Upper lobe of right lung (tissue), 1 donor: ENCODE measurements at regions not wholly inside any gene's neighbourhood (a gene's known extent, or its start where the extent isn't known, plus 50 kb on each side); places are given as distances from the start of the nearest gene placed in this dataset.

Experiments
- ATAC-seq: fragments of 200-7000 bp; cut with Tn5 transposase; one replicate; pipeline ENCODE4 v1.9.1; 2020; ENCODE audit warnings: mild to moderate bottlenecking, moderate library complexity
- DNase-seq: peaks from one replicate; pipeline ENCODE4 v3.0.0-alpha.2; 2020
- H3K27ac ChIP-seq: fragments of 200-600 bp; one replicate; pipeline ENCODE4 v1.8.0; 2022
- H3K27me3 ChIP-seq: fragments of 200-600 bp; one replicate; pipeline ENCODE4 v1.8.0; 2022; ENCODE audit warnings: mild to moderate bottlenecking
- H3K36me3 ChIP-seq: fragments of 200-600 bp; one replicate; pipeline ENCODE4 v1.8.0; 2022
- H3K4me1 ChIP-seq: fragments of 200-600 bp; one replicate; pipeline ENCODE4 v1.8.0; 2022
- H3K4me3 ChIP-seq: fragments of 200-600 bp; one replicate; pipeline ENCODE4 v1.8.0; 2022; ENCODE audit warnings: mild to moderate bottlenecking
- H3K9me3 ChIP-seq: fragments of 200-600 bp; one replicate; pipeline ENCODE4 v1.8.0; 2022
- CTCF ChIP-seq: fragments of 200-600 bp; IDR thresholded peaks from one replicate; pipeline ENCODE4 v1.8.0; 2022; ENCODE audit warnings: antibody characterized with exemption
- intact Hi-C: fragments of 100-400 bp; cut with DNase I; formaldehyde crosslinking; loops from one replicate; pipeline ENCODE4 v1.11.0; 2022
- donor health status: DM: no; HTN: yes; CAD: no; lungs with severe emphysema.

- H3K36me3 ChIP-seq: no peaks in the 10 kb centered on the region
- intact Hi-C loops: no loop called here
Observed at GRCh38 chr18:47331026-47331425, 79.6 kb upstream of the SKOR2 start.

GRCh38 chr18:47323158-47323557, 71.7 kb upstream of the SKOR2 start:
- TF ChIP-seq CTCF: no peak
- ATAC-seq (no peak), DNase-seq (no peak)
- no peaks in the 10 kb centered on the region for H3K36me3 ChIP-seq
- no peaks in the 10 kb centered on the region for H3K27me3 ChIP-seq
- H3K9me3 ChIP-seq: no peaks in the 10 kb centered on the region
- H3K27ac ChIP-seq: no peak overlapping the region
- H3K4me1 ChIP-seq: no peaks in the 10 kb centered on the region
- intact Hi-C loops: no loop called here
- H3K4me3 ChIP-seq: no peak overlapping the region

More at GRCh38 chr18:47331026-47331425, 79.6 kb upstream of the SKOR2 start:
- Histone ChIP-seq H3K27ac (no peak overlapping the region), H3K27me3 (no peaks in the 10 kb centered on the region), H3K9me3 (no peaks in the 10 kb centered on the region), H3K4me1 (no peaks in the 10 kb centered on the region), H3K4me3 (no peak overlapping the region)
- DNase-seq (no peak), ATAC-seq (no peak)
- TF ChIP-seq CTCF: no peak

- ATAC-seq (no peak), DNase-seq (no peak)
- Histone ChIP-seq H3K4me3 (no peak overlapping the region), H3K4me1 (no peaks in the 10 kb centered on the region), H3K36me3 (no peaks in the 10 kb centered on the region), H3K27ac (no peak overlapping the region), H3K9me3 (no peaks in the 10 kb centered on the region), H3K27me3 (no peaks in the 10 kb centered on the region)
- intact Hi-C loops: no loop called here
- TF ChIP-seq CTCF: no peak
Observed at GRCh38 chr18:47321815-47322214, 70.4 kb upstream of the SKOR2 start.

GRCh38 chr18:47317824-47318508, 66.5 kb upstream of the SKOR2 start:
- Histone ChIP-seq H3K4me1 (no peaks in the 10 kb centered on the region), H3K36me3 (no peaks in the 10 kb centered on the region), H3K27ac (no peak overlapping the region), H3K4me3 (no peak overlapping the region), H3K9me3 (no peaks in the 10 kb centered on the region), H3K27me3 (no peaks in the 10 kb centered on the region)
- ATAC-seq (peak; percentile 51), DNase-seq (no peak)
- intact Hi-C loops: no loop called here
- TF ChIP-seq CTCF: no peak

GRCh38 chr18:47316924-47317323, 65.5 kb upstream of the SKOR2 start:
- no peak overlapping the region for H3K4me3 ChIP-seq
- no peaks in the 10 kb centered on the region for H3K4me1 ChIP-seq
- no peaks in the 10 kb centered on the region for H3K36me3 ChIP-seq
- no peak for TF ChIP-seq CTCF
- no peaks in the 10 kb centered on the region for H3K9me3 ChIP-seq
- H3K27ac ChIP-seq: no peak overlapping the region
- ATAC-seq (no peak), DNase-seq (no peak)
- intact Hi-C loops: no loop called here
- no peaks in the 10 kb centered on the region for H3K27me3 ChIP-seq

- DNase-seq (no peak), ATAC-seq (no peak)
Observed at GRCh38 chr18:47313901-47314300, 62.4 kb upstream of the SKOR2 start.

More at GRCh38 chr18:47313901-47314300, 62.4 kb upstream of the SKOR2 start:
- TF ChIP-seq CTCF: no peak
- Histone ChIP-seq H3K27me3 (no peaks in the 10 kb centered on the region), H3K4me1 (no peaks in the 10 kb centered on the region), H3K9me3 (no peaks in the 10 kb centered on the region), H3K27ac (no peak overlapping the region), H3K36me3 (no peaks in the 10 kb centered on the region), H3K4me3 (no peak overlapping the region)
- intact Hi-C loops: no loop called here
